ENCODE measurements at regions not wholly inside any gene's neighbourhood (a gene's known extent, or its start where the extent isn't known, plus 50 kb on each side); places are given as distances from the start of the nearest gene placed in this dataset.

DNA sequence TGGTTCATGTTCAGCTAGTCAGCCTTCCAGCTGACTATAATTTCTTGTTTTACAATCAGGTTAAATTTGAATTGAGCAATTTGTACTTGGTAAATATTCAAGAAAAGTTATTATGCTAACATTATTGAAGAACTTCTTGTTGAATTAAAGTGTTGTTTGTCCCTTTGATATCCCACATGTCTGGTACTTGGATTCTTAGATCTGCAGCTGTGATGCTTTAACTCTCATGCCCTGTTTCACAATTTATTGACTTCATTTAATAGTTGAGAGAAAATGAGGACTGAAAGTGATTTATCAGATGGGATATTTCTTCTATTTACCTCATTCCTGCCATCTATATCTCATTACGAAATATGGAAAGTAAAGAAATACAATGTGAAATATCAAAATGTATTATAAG, 92.8 kb downstream of the FASLG start:
- TF ChIP-seq, protein P1, sequence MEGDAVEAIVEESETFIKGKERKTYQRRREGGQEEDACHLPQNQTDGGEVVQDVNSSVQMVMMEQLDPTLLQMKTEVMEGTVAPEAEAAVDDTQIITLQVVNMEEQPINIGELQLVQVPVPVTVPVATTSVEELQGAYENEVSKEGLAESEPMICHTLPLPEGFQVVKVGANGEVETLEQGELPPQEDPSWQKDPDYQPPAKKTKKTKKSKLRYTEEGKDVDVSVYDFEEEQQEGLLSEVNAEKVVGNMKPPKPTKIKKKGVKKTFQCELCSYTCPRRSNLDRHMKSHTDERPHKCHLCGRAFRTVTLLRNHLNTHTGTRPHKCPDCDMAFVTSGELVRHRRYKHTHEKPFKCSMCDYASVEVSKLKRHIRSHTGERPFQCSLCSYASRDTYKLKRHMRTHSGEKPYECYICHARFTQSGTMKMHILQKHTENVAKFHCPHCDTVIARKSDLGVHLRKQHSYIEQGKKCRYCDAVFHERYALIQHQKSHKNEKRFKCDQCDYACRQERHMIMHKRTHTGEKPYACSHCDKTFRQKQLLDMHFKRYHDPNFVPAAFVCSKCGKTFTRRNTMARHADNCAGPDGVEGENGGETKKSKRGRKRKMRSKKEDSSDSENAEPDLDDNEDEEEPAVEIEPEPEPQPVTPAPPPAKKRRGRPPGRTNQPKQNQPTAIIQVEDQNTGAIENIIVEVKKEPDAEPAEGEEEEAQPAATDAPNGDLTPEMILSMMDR (IDR thresholded peaks at IDR 0.05; ENCODE audit: low read depth, low read length, poor library complexity, severe bottlenecking), result no peak
- TF ChIP-seq EZH2phosphoT487 (IDR thresholded peaks at IDR 0.05; ENCODE audit: borderline replicate concordance, low read length), result no peak
